Stimulated activated naive CD8-positive, alpha-beta T cell treated with anti-CD3 and anti-CD28 coated beads, Interleukin-15, amount 100 ng/mL, for 72 hours (primary cell): ENCODE measurements at regions not wholly inside any gene's neighbourhood (a gene's known extent, or its start where the extent isn't known, plus 50 kb on each side); places are given as distances from the start of the nearest gene placed in this dataset.
A peak's percentile ranks its signal among the peaks of the same experiment; 100 is the strongest.

Source experiments
- ATAC-seq: fragments of 150-1000 bp; cut with Tn5 transposase; 2 replicates; pipeline ENCODE4 v1.10.0; 2021; ENCODE audit warnings: mild to moderate bottlenecking, moderate library complexity
- DNase-seq, 2 donors: peaks; one replicate each; pipeline ENCODE4 v3.0.0; 2021 to 2022
- H3K27ac Mint-ChIP-seq, 2 donors: one replicate each; pipeline ENCODE4 v1.8.0; 2022; ENCODE audit warnings: mild to moderate bottlenecking in 2 of 2, mixed read lengths in 2 of 2, moderate library complexity in 2 of 2
- H3K27me3 Mint-ChIP-seq: one replicate; pipeline ENCODE4 v1.8.0; 2022; ENCODE audit warnings: mixed read lengths
- H3K4me1 Mint-ChIP-seq: one replicate; pipeline ENCODE4 v1.8.0; 2022; ENCODE audit warnings: mild to moderate bottlenecking, mixed read lengths
- H3K4me3 Mint-ChIP-seq, 2 donors: one replicate each; pipeline ENCODE4 v1.8.0; 2022; ENCODE audit warnings: mild to moderate bottlenecking in 2 of 2, mixed read lengths in 2 of 2, moderate library complexity in 1 of 2
- H3K9me3 Mint-ChIP-seq, 2 donors: one replicate each; pipeline ENCODE4 v1.8.0; 2022; ENCODE audit warnings: mixed read lengths in 2 of 2

- no peak for DNase-seq
- Mint-ChIP-seq H3K4me1 (no peaks in the 10 kb centered on the region), H3K27ac (no peak overlapping the region), H3K27me3 (no peaks in the 10 kb centered on the region), H3K4me3 (no peak overlapping the region), H3K9me3 (peaks cover 0 to 11% of the 10 kb centered on the region in 2 donors)
- ATAC-seq: no peak
These were observed 395.8 kb downstream of the PID1 start for GRCh38 chr2:228875152-228875900.

DNA sequence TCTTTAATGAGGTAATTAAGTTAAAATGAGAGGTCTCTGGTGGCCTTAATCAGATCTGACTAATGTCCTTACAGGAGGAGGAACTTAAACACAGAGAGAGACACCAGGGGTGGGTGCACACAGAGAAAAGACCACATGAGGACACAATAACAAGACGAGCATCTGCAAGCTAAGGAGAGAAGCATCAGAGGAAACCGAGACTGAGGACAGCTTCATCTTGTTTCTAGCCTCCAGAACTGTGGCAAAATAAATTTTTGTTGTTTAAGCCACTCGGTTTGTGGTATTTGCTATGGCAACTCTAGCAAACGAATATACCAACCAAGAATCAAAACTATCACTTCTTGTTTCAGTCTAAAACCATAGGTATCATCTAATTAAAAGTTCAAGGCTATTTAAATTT lies 400.1 kb downstream of the PID1 start:
- Mint-ChIP-seq H3K9me3 (peaks cover 0 to 4% of the 10 kb centered on the region in 2 donors), H3K4me3 (no peak overlapping the region), H3K4me1 (no peaks in the 10 kb centered on the region), H3K27ac (peak overlapping the region in 1 of 2 donors; percentile 43), H3K27me3 (no peaks in the 10 kb centered on the region)
- no peak for DNase-seq
- ATAC-seq: no peak

GRCh38 chr2:228869636-228870264 lies 401.3 kb downstream of the PID1 start:
- ATAC-seq (no peak), DNase-seq (no peak)
- H3K9me3 Mint-ChIP-seq: peaks cover 0 to 4% of the 10 kb centered on the region in 2 donors
- H3K27ac Mint-ChIP-seq: no peak overlapping the region
- no peaks in the 10 kb centered on the region for H3K27me3 Mint-ChIP-seq
- no peaks in the 10 kb centered on the region for H3K4me1 Mint-ChIP-seq
- no peak overlapping the region for H3K4me3 Mint-ChIP-seq

DNA sequence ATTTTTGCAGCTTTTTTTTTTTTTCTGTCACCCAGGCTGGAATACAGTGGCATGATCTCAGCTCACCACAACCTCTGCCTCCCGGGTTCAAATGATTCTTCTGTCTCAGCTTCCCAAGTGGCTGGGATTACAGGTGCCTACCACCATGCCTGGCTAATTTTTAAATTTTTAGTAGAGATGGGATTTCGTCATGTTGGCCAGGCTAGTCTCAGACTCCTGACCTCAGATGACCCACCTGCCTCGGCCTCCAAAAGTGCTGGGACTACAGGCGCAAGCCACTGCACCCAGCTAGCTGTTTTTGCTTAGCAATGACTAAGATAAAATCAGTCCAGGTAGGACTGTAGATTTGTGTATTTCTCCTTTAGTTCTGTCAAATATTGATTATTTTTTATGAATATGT lies 403.7 kb downstream of the PID1 start:
- Mint-ChIP-seq H3K27ac (no peak overlapping the region), H3K4me1 (no peaks in the 10 kb centered on the region), H3K9me3 (peaks cover 0 to 4% of the 10 kb centered on the region in 2 donors), H3K4me3 (no peak overlapping the region), H3K27me3 (no peaks in the 10 kb centered on the region)
- no peak for ATAC-seq
- no peak for DNase-seq

DNA sequence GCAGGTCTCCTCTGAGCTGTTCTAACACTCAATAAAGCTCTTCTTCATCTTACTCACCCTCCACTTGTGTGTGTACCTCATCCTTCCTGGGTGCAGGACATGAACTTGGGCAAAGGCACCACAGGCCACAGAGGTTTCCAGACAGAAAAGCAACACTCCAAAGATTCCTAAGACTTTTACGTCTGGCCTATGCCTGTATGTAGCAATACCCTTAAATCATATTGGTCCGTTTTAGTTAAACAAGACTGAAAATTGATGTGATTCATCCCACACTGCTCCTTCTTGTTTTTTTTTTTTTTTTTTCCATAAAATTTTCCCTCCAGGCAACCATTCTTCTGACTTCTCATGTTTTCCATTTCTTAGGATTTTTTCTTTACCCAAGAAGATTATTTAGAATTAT lies 404.3 kb downstream of the PID1 start:
- ATAC-seq (no peak), DNase-seq (no peak)
- Mint-ChIP-seq H3K4me3 (no peak overlapping the region), H3K9me3 (peaks cover 0 to 4% of the 10 kb centered on the region in 2 donors), H3K27me3 (no peaks in the 10 kb centered on the region), H3K27ac (no peak overlapping the region), H3K4me1 (no peaks in the 10 kb centered on the region)

- H3K27me3 Mint-ChIP-seq: no peaks in the 10 kb centered on the region
- no peak overlapping the region for H3K4me3 Mint-ChIP-seq
- ATAC-seq: no peak
- H3K9me3 Mint-ChIP-seq: peaks cover 0 to 4% of the 10 kb centered on the region in 2 donors
- DNase-seq: no peak
- no peaks in the 10 kb centered on the region for H3K4me1 Mint-ChIP-seq
- H3K27ac Mint-ChIP-seq: no peak overlapping the region
These were observed 405.0 kb downstream of the PID1 start for GRCh38 chr2:228866044-228866443.

DNA sequence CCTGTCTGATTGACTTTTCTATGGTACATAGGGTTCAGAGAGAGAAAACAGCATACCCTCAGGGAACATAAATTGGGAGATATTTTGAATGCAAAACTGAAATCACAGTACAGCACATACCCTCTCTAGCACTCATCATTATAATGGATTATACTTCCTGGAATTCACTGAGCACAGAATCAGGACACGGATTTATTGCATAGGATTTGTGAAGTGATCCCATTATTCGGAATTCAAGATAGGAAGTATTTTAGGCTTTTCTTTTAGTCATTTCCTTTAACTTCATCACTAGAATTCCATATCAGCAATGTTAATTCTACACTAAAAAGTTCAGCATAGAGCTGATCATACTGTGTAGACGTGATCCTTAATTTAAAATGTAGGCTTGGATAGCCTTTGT lies 407.0 kb downstream of the PID1 start:
- DNase-seq: no peak
- ATAC-seq: no peak
- no peaks in the 10 kb centered on the region for H3K4me1 Mint-ChIP-seq

DNA sequence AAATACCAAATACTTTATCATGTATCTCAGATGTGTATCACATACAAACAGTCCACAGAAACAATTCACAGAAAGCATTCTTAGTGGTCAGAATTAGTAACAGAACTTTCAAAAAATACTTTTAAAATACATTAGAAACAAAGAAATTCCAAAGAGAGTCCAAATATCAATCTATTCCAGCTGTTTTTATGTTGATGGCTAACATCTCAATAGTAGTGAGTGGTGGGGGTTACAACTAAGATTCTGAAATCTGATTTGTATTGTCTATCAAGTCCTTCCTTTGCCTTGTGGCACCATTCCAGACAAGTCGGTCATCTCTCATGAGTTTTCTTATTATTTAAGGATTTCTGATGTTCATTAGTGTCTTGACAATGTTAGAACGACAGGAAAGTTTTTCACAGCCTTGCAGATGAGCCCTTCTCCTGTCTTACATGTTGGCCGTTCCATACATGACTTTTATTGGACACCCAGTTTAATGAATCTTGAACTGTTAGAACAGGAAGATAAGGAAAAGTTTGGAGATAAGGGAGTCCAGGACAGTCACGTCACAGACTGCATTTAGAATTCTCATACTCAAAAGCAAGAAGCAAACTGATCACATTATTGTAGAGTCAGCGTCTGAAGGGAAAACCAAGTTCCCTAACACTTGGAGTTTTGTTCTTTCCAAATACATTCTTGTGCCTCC lies 410.3 kb downstream of the PID1 start:
- DNase-seq (no peak), ATAC-seq (no peak)
- Mint-ChIP-seq H3K4me1 (no peaks in the 10 kb centered on the region), H3K27ac (no peak overlapping the region), H3K27me3 (no peaks in the 10 kb centered on the region), H3K4me3 (no peak overlapping the region), H3K9me3 (peaks cover 0 to 9% of the 10 kb centered on the region in 2 donors)

More for the DNA sequence above, 407.0 kb downstream of the PID1 start:
- no peak overlapping the region for H3K27ac Mint-ChIP-seq
- H3K9me3 Mint-ChIP-seq: peaks cover 0 to 4% of the 10 kb centered on the region in 2 donors
- no peak overlapping the region for H3K4me3 Mint-ChIP-seq
- no peaks in the 10 kb centered on the region for H3K27me3 Mint-ChIP-seq

DNA sequence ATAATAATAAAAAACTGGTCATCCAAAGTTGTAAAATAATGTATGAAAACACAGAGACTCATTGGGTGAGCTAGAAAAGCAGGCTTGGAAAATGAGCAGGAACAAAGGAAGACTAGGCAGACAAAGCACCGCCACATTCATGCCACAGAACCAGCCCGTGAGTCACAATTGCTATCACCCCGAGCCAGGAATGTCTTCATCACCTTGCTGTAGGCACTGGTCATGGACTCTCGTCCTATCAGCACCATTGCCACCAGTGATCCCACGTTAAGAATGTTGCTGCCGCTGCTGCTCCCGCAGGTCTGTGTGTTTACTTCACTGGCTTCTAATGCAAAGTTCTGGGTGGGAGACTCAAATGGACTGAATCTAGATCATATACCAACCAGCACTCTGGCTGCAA lies 417.9 kb downstream of the PID1 start:
- Mint-ChIP-seq H3K27ac (no peak overlapping the region), H3K27me3 (no peaks in the 10 kb centered on the region), H3K9me3 (peaks cover 6 to 16% of the 10 kb centered on the region in 2 donors), H3K4me3 (no peak overlapping the region), H3K4me1 (no peaks in the 10 kb centered on the region)
- DNase-seq: no peak
- no peak for ATAC-seq

GRCh38 chr2:228848638-228849037 lies 422.4 kb downstream of the PID1 start:
- Mint-ChIP-seq H3K4me3 (no peak overlapping the region), H3K4me1 (no peaks in the 10 kb centered on the region), H3K27ac (no peak overlapping the region), H3K27me3 (no peaks in the 10 kb centered on the region), H3K9me3 (peaks cover 6 to 7% of the 10 kb centered on the region in 2 donors)
- ATAC-seq (no peak), DNase-seq (no peak)

DNA sequence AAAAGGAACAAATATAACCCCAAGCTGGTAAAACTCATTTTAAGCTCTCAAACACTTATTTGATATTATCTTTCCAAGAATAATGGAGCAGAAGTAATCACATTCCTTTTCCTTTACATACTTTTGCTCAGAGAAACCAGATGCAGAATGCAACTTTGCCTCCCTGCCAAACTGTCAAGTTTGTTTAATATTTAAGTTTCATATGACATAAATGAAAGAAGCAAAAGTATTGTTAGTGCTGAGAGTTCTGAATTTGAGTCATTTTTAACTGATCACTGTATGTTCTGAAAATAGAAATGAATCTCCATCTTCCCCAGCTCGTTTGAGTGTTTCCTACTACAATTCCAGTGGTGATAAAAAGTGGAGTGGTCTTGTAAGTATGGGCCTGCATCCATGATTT lies 423.4 kb downstream of the PID1 start:
- DNase-seq (no peak), ATAC-seq (no peak)
- Mint-ChIP-seq H3K27me3 (no peaks in the 10 kb centered on the region), H3K27ac (no peak overlapping the region), H3K4me3 (no peak overlapping the region), H3K4me1 (no peaks in the 10 kb centered on the region), H3K9me3 (peaks cover 6 to 7% of the 10 kb centered on the region in 2 donors)

GRCh38 chr2:228846161-228846560 lies 424.9 kb downstream of the PID1 start:
- Mint-ChIP-seq H3K9me3 (peaks cover 0 to 6% of the 10 kb centered on the region in 2 donors), H3K4me1 (no peaks in the 10 kb centered on the region), H3K27me3 (no peaks in the 10 kb centered on the region), H3K27ac (no peak overlapping the region), H3K4me3 (no peak overlapping the region)
- ATAC-seq (no peak), DNase-seq (no peak)

DNA sequence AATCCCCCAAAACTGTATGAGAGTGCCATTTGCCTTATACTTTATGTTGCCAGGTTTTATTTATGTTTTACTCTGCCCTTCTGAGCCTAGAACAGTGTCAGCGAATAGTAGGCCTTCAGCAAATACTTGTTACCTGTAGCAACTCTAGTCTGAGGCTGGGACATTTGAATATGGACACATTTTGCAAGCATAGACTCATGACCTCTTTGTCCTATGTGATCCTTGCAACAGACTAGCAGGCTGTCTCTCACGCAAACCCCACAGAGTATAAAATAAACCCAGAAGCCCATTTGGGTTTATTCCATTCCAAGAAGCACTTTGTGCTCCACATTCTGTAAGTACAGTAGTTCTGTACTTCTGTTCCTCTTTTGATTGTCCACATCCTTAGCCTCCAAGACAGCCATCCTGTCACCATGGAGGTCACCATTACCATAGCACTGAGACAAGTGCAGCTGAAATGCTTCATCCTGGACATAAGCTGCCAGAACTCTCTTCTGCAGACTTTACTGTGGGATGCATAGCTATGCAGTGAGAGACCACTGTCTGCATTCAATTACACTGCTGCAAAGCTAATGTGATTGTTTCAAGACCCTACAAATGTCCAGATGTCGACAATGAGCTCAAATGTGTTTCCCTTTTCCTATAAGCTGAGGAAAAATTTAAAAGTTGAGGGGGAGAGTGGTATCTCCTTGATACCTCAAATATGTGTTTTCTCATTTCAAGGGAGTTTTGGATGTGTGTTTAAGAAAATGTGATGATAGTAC lies 425.7 kb downstream of the PID1 start:
- no peak for ATAC-seq
- Mint-ChIP-seq H3K4me1 (no peaks in the 10 kb centered on the region), H3K4me3 (no peak overlapping the region), H3K27me3 (no peaks in the 10 kb centered on the region), H3K9me3 (no peaks in the 10 kb centered on the region), H3K27ac (no peak overlapping the region)
- no peak for DNase-seq

GRCh38 chr2:228841877-228842276 lies 429.2 kb downstream of the PID1 start:
- DNase-seq: no peak
- Mint-ChIP-seq H3K4me1 (no peaks in the 10 kb centered on the region), H3K4me3 (no peak overlapping the region), H3K27ac (no peak overlapping the region), H3K9me3 (peaks cover 0 to 8% of the 10 kb centered on the region in 2 donors), H3K27me3 (no peaks in the 10 kb centered on the region)
- no peak for ATAC-seq

DNA sequence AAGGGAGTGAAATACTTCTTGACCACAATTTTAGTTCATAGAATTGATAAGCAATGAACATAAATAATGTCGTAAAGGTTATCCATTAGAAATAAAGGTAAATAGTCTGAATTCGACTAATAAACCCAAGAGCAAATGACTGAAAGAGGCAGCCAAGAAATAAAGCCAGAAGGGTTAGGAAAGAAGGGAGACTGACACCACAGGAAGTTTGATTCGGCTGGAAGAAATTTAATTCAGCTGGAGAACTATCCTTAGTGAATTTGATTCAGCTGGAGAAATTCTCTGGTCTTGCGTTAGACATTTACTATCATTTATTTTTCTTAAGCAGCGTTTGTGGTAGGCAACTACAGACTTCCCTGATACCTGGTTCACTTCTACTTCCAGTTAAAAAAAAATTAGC lies 429.6 kb downstream of the PID1 start:
- Mint-ChIP-seq H3K9me3 (peaks cover 0 to 8% of the 10 kb centered on the region in 2 donors), H3K4me1 (no peaks in the 10 kb centered on the region), H3K27ac (no peak overlapping the region), H3K27me3 (no peaks in the 10 kb centered on the region), H3K4me3 (no peak overlapping the region)
- ATAC-seq: no peak
- DNase-seq: no peak
